DOHH2 (cell line): ENCODE measurements at regions not wholly inside any gene's neighbourhood (a gene's known extent, or its start where the extent isn't known, plus 50 kb on each side); places are given as distances from the start of the nearest gene placed in this dataset.

Experiments
- H3F3A ChIP-seq: fragments of 200-600 bp; sonication (generic), shearing (Covaris generic); 2 replicates; pipeline ENCODE4 v1.6.0; 2016; ENCODE audit warnings: antibody characterized with exemption, mild to moderate bottlenecking; ENCODE audit not compliant: control insufficient read depth, insufficient read depth
- H3K27ac ChIP-seq: fragments of 200-600 bp; sonication (generic); 2 replicates; pipeline ENCODE4 v1.5.1; 2014; ENCODE audit warnings: low read depth, mild to moderate bottlenecking, low read length, moderate library complexity
- H3K27me3 ChIP-seq: fragments of 200-600 bp; sonication (generic); 2 replicates; pipeline ENCODE4 v1.6.1; 2014; ENCODE audit warnings: mild to moderate bottlenecking, low read length, mixed read lengths; ENCODE audit not compliant: control insufficient read depth
- H3K36me3 ChIP-seq: fragments of 200-600 bp; sonication (generic); 2 replicates; pipeline ENCODE4 v1.6.1; 2014; ENCODE audit warnings: mild to moderate bottlenecking, low read length, moderate library complexity, mixed read lengths; ENCODE audit not compliant: control insufficient read depth
- H3K4me1 ChIP-seq: fragments of 200-600 bp; sonication (generic); 2 replicates; pipeline ENCODE4 v1.6.1; 2014; ENCODE audit warnings: mild to moderate bottlenecking, low read length, mixed read lengths; ENCODE audit not compliant: control insufficient read depth
- H3K4me2 ChIP-seq: fragments of 200-600 bp; sonication (generic); 2 replicates; pipeline ENCODE4 v1.6.0; 2014; ENCODE audit warnings: mild to moderate bottlenecking, low read length, moderate library complexity
- H3K4me3 ChIP-seq: fragments of 200-600 bp; sonication (generic); 2 replicates; pipeline ENCODE4 v1.5.1; 2014; ENCODE audit warnings: mild to moderate bottlenecking, low read length, mixed read lengths
- H3K79me2 ChIP-seq: fragments of 200-600 bp; sonication (generic); 2 replicates; pipeline ENCODE4 v1.6.1; 2014; ENCODE audit warnings: mild to moderate bottlenecking, low read length, mixed read lengths; ENCODE audit not compliant: control insufficient read depth
- H3K9me2 ChIP-seq: fragments of 200-600 bp; sonication (generic); replicated peaks from 2 replicates; pipeline ENCODE4 v1.6.1; 2014; ENCODE audit warnings: mild to moderate bottlenecking, low read length, mixed read lengths; ENCODE audit not compliant: control insufficient read depth
- H3K9me3 ChIP-seq: fragments of 200-600 bp; sonication (generic); 2 replicates; pipeline ENCODE4 v1.6.1; 2014; ENCODE audit warnings: antibody characterized with exemption, low read length, mixed read lengths; ENCODE audit not compliant: control insufficient read depth, insufficient read depth
- H4K20me1 ChIP-seq: fragments of 200-600 bp; sonication (generic); 2 replicates; pipeline ENCODE4 v1.6.0; 2014; ENCODE audit warnings: low read depth, mild to moderate bottlenecking, antibody characterized with exemption, low read length, moderate library complexity; ENCODE audit not compliant: control insufficient read depth, insufficient read depth
- CTCF ChIP-seq: fragments of 200-600 bp; sonication (generic); IDR thresholded peaks from one replicate; pipeline ENCODE4 v1.5.1; 2014; ENCODE audit warnings: antibody characterized with exemption, mild to moderate bottlenecking, low read depth, low read length; ENCODE audit not compliant: poor library complexity, severe bottlenecking
- EZH2phosphoT487 ChIP-seq: fragments of 200-600 bp; sonication (generic); IDR thresholded peaks from 2 replicates; pipeline ENCODE4 v1.6.1; 2017; ENCODE audit warnings: borderline replicate concordance, mild to moderate bottlenecking, antibody characterized with exemption, low read length, moderate library complexity, mixed read lengths

GRCh38 chr3:105118905-105119304 lies 247.8 kb upstream of the ALCAM start:
- Histone ChIP-seq H3K4me2 (no peak overlapping the region), H3K36me3 (no peaks in the 10 kb centered on the region), H3K4me3 (no peak overlapping the region), H3K9me2 (no peaks in the 10 kb centered on the region), H3K4me1 (no peaks in the 10 kb centered on the region), H3K9me3 (no peaks in the 10 kb centered on the region; the same call in 1 of the 2 replicates), H4K20me1 (no peaks in the 10 kb centered on the region), H3K27ac (no peak overlapping the region), H3K79me2 (no peaks in the 10 kb centered on the region), H3F3A (no peaks in the 10 kb centered on the region), H3K27me3 (no peaks in the 10 kb centered on the region)
- TF ChIP-seq EZH2phosphoT487 (no peak), CTCF (no peak)

GRCh38 chr3:105119801-105120340 lies 246.8 kb upstream of the ALCAM start:
- no peaks in the 10 kb centered on the region for H3K4me1 ChIP-seq
- no peak for TF ChIP-seq CTCF
- no peak for TF ChIP-seq EZH2phosphoT487
- no peak overlapping the region for H3K4me3 ChIP-seq
- H3K36me3 ChIP-seq, result no peaks in the 10 kb centered on the region
- H3K4me2 ChIP-seq, result no peak overlapping the region
- no peaks in the 10 kb centered on the region for H3K27me3 ChIP-seq
- no peak overlapping the region for H3K27ac ChIP-seq
- no peaks in the 10 kb centered on the region for H4K20me1 ChIP-seq
- H3F3A ChIP-seq, result no peaks in the 10 kb centered on the region
- no peaks in the 10 kb centered on the region for H3K79me2 ChIP-seq
- H3K9me2 ChIP-seq, result no peaks in the 10 kb centered on the region
- no peaks in the 10 kb centered on the region; the same call in 1 of the 2 replicates for H3K9me3 ChIP-seq

- no peak overlapping the region for H3K4me3 ChIP-seq
Measured at GRCh38 chr3:105130911-105131310, 235.8 kb upstream of the ALCAM start.

More at GRCh38 chr3:105130911-105131310, 235.8 kb upstream of the ALCAM start:
- H3F3A ChIP-seq, result no peaks in the 10 kb centered on the region
- TF ChIP-seq CTCF (no peak), EZH2phosphoT487 (no peak)
- no peaks in the 10 kb centered on the region; the same call in 1 of the 2 replicates for H3K9me3 ChIP-seq
- no peaks in the 10 kb centered on the region for H3K79me2 ChIP-seq
- no peaks in the 10 kb centered on the region for H3K36me3 ChIP-seq
- no peak overlapping the region for H3K27ac ChIP-seq
- H4K20me1 ChIP-seq, result no peaks in the 10 kb centered on the region
- H3K4me1 ChIP-seq, result no peaks in the 10 kb centered on the region
- no peaks in the 10 kb centered on the region for H3K27me3 ChIP-seq
- H3K9me2 ChIP-seq, result no peaks in the 10 kb centered on the region
- H3K4me2 ChIP-seq, result no peak overlapping the region
